Vagina (tissue), 2 donors: ENCODE measurements at regions not wholly inside any gene's neighbourhood (a gene's known extent, or its start where the extent isn't known, plus 50 kb on each side); places are given as distances from the start of the nearest gene placed in this dataset.
"Not testable (repeated sequence)": the region's sequence is repeated elsewhere in the genome, so short reads cannot be mapped to it uniquely, and the experiment has no call there.

Experiments
- DNase-seq, 2 donors: peaks; one replicate each; pipeline ENCODE4 v3.0.0-alpha.2; 2017; ENCODE audit errors: extremely low spot score in 2 of 2
- H3K27ac ChIP-seq: fragments of 200-600 bp; sonication (generic); one replicate; pipeline ENCODE4 v1.5.1; 2019
- H3K27me3 ChIP-seq: fragments of 200-600 bp; sonication (generic); one replicate; pipeline ENCODE4 v1.5.1; 2019
- H3K36me3 ChIP-seq, 2 donors: fragments of 200-600 bp; sonication (generic); one replicate each; pipeline ENCODE4 v1.5.1; 2017 to 2019
- H3K4me1 ChIP-seq: fragments of 200-600 bp; sonication (generic); one replicate; pipeline ENCODE4 v1.5.1; 2019
- H3K4me3 ChIP-seq, 2 donors: fragments of 200-600 bp; sonication (generic); 1 replicate in 1 of 2; 2 replicates in 1 of 2; pipeline ENCODE4 v1.5.1; 2016 to 2019
- H3K9me3 ChIP-seq: fragments of 200-600 bp; sonication (generic); one replicate; pipeline ENCODE4 v1.5.1; 2019
- POLR2A ChIP-seq, 2 donors: fragments of 450-650 bp; IDR thresholded peaks; one replicate each; pipeline ENCODE4 v1.6.1; 2017; ENCODE audit warnings: antibody characterized with exemption in 2 of 2, mild to moderate bottlenecking in 2 of 2, moderate library complexity in 2 of 2
- POLR2AphosphoS5 ChIP-seq, 2 donors: sonication (generic); formaldehyde crosslinking; IDR thresholded peaks; one replicate each; pipeline ENCODE4 v1.9.0; 2017; ENCODE audit warnings: antibody characterized with exemption in 2 of 2, mild to moderate bottlenecking in 2 of 2, low read depth in 1 of 2; ENCODE audit not compliant: insufficient read depth in 1 of 2
- intact Hi-C: fragments of 100-400 bp; cut with DNase I; formaldehyde crosslinking; loops from one replicate; pipeline ENCODE4 v1.15.1; 2023
- TF ChIP-seq, protein P1 (sequence below), 3 experiments: fragments of 450-650 bp in 2 of 3; fragments of 200-600 bp in 1 of 3; sonication (generic) in 1 of 3; IDR thresholded peaks; one replicate each; pipeline ENCODE4 v1.5.1; 2017 to 2019; ENCODE audit warnings: antibody characterized with exemption in 3 of 3, mild to moderate bottlenecking in 2 of 3, moderate library complexity in 2 of 3

DNA sequence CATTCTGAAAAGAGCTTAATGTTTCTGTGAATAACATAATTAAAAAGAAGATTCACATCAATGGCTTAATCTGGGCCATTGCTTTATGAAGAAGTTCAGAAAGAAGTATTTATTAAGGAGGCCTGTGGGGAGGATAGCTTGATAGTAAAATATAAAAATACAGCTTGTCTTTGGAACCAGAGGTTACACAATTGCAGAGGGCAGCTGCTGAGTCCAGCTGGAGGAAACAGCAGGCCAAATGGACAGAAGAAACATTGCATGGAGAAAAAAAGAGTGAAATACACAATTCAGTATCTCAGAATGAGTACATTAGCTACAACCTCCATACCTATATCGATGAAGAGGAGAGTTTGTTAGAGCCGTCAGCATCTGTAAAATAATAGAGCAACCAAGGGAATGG, 148.0 kb upstream of the NPY2R start:
- intact Hi-C loops, result no loop called here
- H3K36me3 ChIP-seq, result no peaks in the 10 kb centered on the region
- TF ChIP-seq POLR2A (IDR thresholded peaks at IDR 0.05), result no peak
- no peak for TF ChIP-seq POLR2AphosphoS5 (IDR thresholded peaks at IDR 0.05; ENCODE audit: insufficient read depth in 1 of 2, low read depth in 1 of 2)
- H3K9me3 ChIP-seq, result no peaks in the 10 kb centered on the region
- no peak for DNase-seq
- H3K27me3 ChIP-seq, result no peaks in the 10 kb centered on the region
- no peak overlapping the region for H3K4me3 ChIP-seq
- no peak overlapping the region for H3K27ac ChIP-seq
- H3K4me1 ChIP-seq, result no peaks in the 10 kb centered on the region

DNA sequence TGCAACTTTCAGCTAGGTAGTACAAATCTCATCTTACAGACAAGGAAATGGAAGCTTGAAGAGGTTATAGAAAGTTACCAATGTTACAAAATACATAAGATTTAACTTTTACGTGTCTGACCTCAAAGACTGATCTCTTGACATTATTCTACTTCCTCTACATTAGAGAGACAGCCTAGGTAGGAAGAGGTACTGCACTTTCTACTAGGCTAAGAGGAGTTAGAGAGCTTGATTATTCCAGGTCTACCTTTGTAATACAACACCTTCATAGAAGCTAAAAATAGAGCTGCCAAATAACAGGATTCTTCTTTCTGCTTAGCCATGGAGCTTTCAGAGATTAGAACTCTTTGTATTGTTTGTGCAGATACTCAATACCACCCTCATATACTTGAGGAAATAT, 147.6 kb upstream of the NPY2R start:
- Histone ChIP-seq H3K4me1 (no peaks in the 10 kb centered on the region), H3K4me3 (no peak overlapping the region), H3K9me3 (no peaks in the 10 kb centered on the region), H3K27ac (no peak overlapping the region), H3K36me3 (no peaks in the 10 kb centered on the region), H3K27me3 (no peaks in the 10 kb centered on the region)
- no peak for DNase-seq
- intact Hi-C loops, result no loop called here
- no peak for TF ChIP-seq POLR2A (IDR thresholded peaks at IDR 0.05)
- no peak for TF ChIP-seq POLR2AphosphoS5 (IDR thresholded peaks at IDR 0.05; ENCODE audit: insufficient read depth in 1 of 2, low read depth in 1 of 2)
- TF ChIP-seq, protein P1, sequence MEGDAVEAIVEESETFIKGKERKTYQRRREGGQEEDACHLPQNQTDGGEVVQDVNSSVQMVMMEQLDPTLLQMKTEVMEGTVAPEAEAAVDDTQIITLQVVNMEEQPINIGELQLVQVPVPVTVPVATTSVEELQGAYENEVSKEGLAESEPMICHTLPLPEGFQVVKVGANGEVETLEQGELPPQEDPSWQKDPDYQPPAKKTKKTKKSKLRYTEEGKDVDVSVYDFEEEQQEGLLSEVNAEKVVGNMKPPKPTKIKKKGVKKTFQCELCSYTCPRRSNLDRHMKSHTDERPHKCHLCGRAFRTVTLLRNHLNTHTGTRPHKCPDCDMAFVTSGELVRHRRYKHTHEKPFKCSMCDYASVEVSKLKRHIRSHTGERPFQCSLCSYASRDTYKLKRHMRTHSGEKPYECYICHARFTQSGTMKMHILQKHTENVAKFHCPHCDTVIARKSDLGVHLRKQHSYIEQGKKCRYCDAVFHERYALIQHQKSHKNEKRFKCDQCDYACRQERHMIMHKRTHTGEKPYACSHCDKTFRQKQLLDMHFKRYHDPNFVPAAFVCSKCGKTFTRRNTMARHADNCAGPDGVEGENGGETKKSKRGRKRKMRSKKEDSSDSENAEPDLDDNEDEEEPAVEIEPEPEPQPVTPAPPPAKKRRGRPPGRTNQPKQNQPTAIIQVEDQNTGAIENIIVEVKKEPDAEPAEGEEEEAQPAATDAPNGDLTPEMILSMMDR (IDR thresholded peaks at IDR 0.05), result no peak

DNA sequence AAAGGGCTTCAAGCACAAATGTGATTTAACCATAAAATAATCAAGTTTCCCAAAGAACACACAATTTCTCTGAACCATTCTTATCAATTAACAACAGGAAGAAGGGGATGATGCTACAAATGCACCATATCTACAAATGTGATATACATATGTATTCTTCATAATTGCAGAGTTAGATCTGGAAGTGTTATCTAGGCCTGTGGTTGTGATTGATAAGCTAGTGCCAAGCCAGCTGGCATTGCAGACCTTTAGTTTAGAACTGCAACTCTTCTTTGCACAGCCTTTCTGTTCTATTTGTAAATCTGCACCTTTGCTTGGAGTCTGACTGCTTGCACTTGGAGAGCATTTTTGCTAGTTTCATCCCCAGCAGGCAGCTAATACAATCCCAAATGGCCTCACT, 145.5 kb upstream of the NPY2R start:
- H3K4me3 ChIP-seq, result no peak overlapping the region
- H3K36me3 ChIP-seq, result no peaks in the 10 kb centered on the region
- H3K9me3 ChIP-seq, result no peaks in the 10 kb centered on the region
- TF ChIP-seq POLR2AphosphoS5 (IDR thresholded peaks at IDR 0.05; ENCODE audit: insufficient read depth in 1 of 2, low read depth in 1 of 2) (no peak), POLR2A (IDR thresholded peaks at IDR 0.05) (no peak)
- TF ChIP-seq, protein P1 (IDR thresholded peaks at IDR 0.05), result no peak
- no peak overlapping the region for H3K27ac ChIP-seq
- H3K4me1 ChIP-seq, result no peaks in the 10 kb centered on the region
- H3K27me3 ChIP-seq, result no peaks in the 10 kb centered on the region
- intact Hi-C loops, result no loop called here
- DNase-seq, result no peak

DNA sequence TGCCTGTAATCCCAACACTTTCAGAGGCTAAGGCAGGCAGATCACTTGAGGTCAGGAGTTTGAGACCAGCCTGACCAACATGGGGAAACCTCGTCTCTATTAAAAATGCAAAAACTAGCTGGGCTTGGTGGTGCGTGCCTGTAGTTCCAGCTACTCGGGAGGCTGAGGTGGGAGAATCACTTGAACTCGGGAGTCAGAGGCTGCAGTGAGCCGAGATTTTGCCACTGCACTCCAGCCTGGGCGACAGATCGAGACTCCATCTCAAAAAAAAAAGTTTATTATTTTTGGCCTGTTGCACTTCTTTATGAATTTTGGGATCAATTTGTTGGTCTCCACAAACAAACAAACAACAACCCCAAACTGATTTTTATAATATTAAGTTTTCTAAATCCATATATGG, 143.5 kb upstream of the NPY2R start:
- intact Hi-C loops, result not testable (repeated sequence)

DNA sequence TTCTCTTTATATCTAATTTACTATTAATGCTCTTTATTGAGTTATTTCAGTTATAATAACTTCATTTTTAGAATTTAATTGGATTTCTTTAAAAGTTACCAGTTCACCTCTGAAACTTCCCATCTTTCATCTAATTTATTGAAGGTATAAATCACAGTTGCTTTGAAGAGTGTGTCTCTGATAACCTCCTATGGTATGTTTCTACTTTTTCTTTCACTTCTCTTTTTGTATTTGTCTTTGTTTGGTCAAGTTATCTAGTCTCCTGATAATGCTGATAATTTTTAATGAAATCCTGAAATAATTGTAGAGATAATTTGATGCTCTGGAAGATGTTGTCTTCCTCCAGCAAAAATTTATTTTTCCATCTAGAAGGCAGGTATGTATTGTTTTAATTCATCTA, 141.6 kb upstream of the NPY2R start:
- H3K4me1 ChIP-seq, result no peaks in the 10 kb centered on the region
- H3K36me3 ChIP-seq, result no peaks in the 10 kb centered on the region
- TF ChIP-seq POLR2AphosphoS5 (IDR thresholded peaks at IDR 0.05; ENCODE audit: insufficient read depth in 1 of 2, low read depth in 1 of 2) (no peak), POLR2A (IDR thresholded peaks at IDR 0.05) (no peak)
- TF ChIP-seq, protein P1 (IDR thresholded peaks at IDR 0.05), result no peak
- no peak for DNase-seq
- H3K9me3 ChIP-seq, result no peaks in the 10 kb centered on the region
- H3K27ac ChIP-seq, result no peak overlapping the region
- no peaks in the 10 kb centered on the region for H3K27me3 ChIP-seq
- intact Hi-C loops, result no loop called here
- no peak overlapping the region for H3K4me3 ChIP-seq

More for the DNA sequence above, 143.5 kb upstream of the NPY2R start:
- H3K27me3 ChIP-seq, H3K9me3 ChIP-seq, H3K36me3 ChIP-seq, H3K4me3 ChIP-seq, H3K4me1 ChIP-seq, DNase-seq, H3K27ac ChIP-seq: not testable (repeated sequence)

DNA sequence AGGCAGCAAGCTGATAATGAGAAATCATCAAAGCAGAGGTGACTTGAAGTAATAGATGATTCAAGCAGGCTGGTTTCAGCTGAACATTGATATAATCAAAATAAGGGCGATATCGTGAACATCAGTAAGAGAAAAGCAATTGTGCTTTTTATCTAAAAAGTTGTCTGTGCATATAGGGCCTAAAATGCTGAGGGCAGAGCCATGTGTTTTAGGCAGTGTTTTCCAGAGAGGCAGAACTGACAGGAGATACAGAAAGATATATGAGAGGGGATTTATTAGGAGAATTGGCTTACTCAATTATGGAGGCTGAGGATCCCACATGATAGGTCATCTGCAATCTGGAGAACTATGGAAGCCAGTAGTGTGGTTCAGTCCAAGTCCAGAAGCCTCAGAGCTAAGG, 136.5 kb upstream of the NPY2R start:
- Histone ChIP-seq H3K27me3 (no peaks in the 10 kb centered on the region), H3K27ac (no peak overlapping the region), H3K36me3 (no peaks in the 10 kb centered on the region), H3K4me3 (no peak overlapping the region), H3K4me1 (no peaks in the 10 kb centered on the region), H3K9me3 (no peaks in the 10 kb centered on the region)
- intact Hi-C loops, result no loop called here
- TF ChIP-seq POLR2AphosphoS5 (IDR thresholded peaks at IDR 0.05; ENCODE audit: insufficient read depth in 1 of 2, low read depth in 1 of 2), result no peak
- TF ChIP-seq, protein P1 (IDR thresholded peaks at IDR 0.05), result no peak
- no peak for TF ChIP-seq POLR2A (IDR thresholded peaks at IDR 0.05)
- no peak for DNase-seq
